GM12875 (cell line): ENCODE measurements at regions not wholly inside any gene's neighbourhood (a gene's known extent, or its start where the extent isn't known, plus 50 kb on each side); places are given as distances from the start of the nearest gene placed in this dataset.

Experiments used
- H3K4me3 ChIP-seq: one replicate; pipeline ENCODE4 v1.5.1; 2011; ENCODE audit warnings: low read depth, low read length, control low read depth
- CTCF ChIP-seq: IDR thresholded peaks from 2 replicates; pipeline ENCODE4 v1.5.1; 2011; ENCODE audit warnings: low read depth, mild to moderate bottlenecking, control low read depth, inconsistent platforms, low read length, moderate library complexity, borderline replicate concordance; ENCODE audit not compliant: insufficient read depth

- TF ChIP-seq CTCF: no peak
- no peak overlapping the region for H3K4me3 ChIP-seq
Measured at GRCh38 chr5:4440536-4440935, 699.6 kb upstream of the ADAMTS16 start.

GRCh38 chr5:4442221-4442620 lies 697.9 kb upstream of the ADAMTS16 start:
- no peak overlapping the region for H3K4me3 ChIP-seq
- TF ChIP-seq CTCF: no peak

GRCh38 chr5:4447657-4448056 lies 692.5 kb upstream of the ADAMTS16 start:
- TF ChIP-seq CTCF: no peak
- no peak overlapping the region for H3K4me3 ChIP-seq

GRCh38 chr5:4453655-4454054 lies 686.5 kb upstream of the ADAMTS16 start:
- no peak for TF ChIP-seq CTCF
- H3K4me3 ChIP-seq: no peak overlapping the region

GRCh38 chr5:4479426-4479825 lies 660.7 kb upstream of the ADAMTS16 start:
- TF ChIP-seq CTCF: no peak
- H3K4me3 ChIP-seq: no peak overlapping the region

GRCh38 chr5:4480528-4481349 lies 659.4 kb upstream of the ADAMTS16 start:
- H3K4me3 ChIP-seq: no peak overlapping the region
- TF ChIP-seq CTCF: no peak

- no peak for TF ChIP-seq CTCF
- H3K4me3 ChIP-seq: no peak overlapping the region
Measured at GRCh38 chr5:4487581-4487980, 652.5 kb upstream of the ADAMTS16 start.
